ENCODE measurements at regions not wholly inside any gene's neighbourhood (a gene's known extent, or its start where the extent isn't known, plus 50 kb on each side); places are given as distances from the start of the nearest gene placed in this dataset.

DNA sequence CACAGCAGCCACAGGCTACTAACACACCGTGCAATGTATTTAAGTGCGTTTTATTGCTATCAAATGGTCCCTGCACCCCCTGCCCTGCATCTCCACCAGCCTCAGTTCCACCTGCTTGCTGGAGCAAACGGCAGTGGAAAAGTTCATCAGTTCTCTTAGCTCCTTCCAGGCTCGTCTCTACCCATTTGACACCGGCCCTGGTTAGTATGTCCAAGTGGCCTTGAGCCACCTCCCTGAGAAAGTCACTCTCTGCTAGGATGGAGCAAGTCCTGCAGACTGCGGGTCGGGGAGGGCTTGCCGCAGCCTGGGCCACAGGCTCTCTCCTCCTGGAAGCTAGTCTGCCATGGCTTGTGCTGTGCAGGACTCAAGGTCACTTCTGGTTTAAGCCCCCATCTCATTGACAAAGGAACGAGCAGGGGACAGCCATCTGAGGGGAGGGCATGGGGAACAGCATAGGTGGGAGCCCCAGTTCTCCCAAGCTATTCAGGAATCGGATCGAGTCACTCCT is 74.9 kb downstream of the RHOB start:
- no peak for TF ChIP-seq CTCF (IDR thresholded peaks at IDR 0.05; ENCODE audit: partially characterized antibody, unreplicated experiment)

GRCh38 chr2:20523073-20523798 is 76.4 kb downstream of the RHOB start:
- Mint-ChIP-seq H3K27ac (ENCODE audit: unreplicated experiment) (no peak overlapping the region), H3K4me1 (ENCODE audit: low read depth, unreplicated experiment) (peaks cover 21% of the 10 kb centered on the region), H3K27me3 (ENCODE audit: unreplicated experiment) (peaks cover 9% of the 10 kb centered on the region), H3K9me3 (ENCODE audit: unreplicated experiment) (peaks cover 7% of the 10 kb centered on the region), H3K4me3 (ENCODE audit: unreplicated experiment) (no peak overlapping the region), H3K36me3 (ENCODE audit: unreplicated experiment) (no peaks in the 10 kb centered on the region)
- no peak for TF ChIP-seq CTCF (IDR thresholded peaks at IDR 0.05; ENCODE audit: partially characterized antibody, unreplicated experiment)
- no peak for DNase-seq

More for the DNA sequence above, 74.9 kb downstream of the RHOB start:
- H3K27ac Mint-ChIP-seq (ENCODE audit: unreplicated experiment): no peak overlapping the region
- peaks cover 9% of the 10 kb centered on the region for H3K27me3 Mint-ChIP-seq (ENCODE audit: unreplicated experiment)
- H3K9me3 Mint-ChIP-seq (ENCODE audit: unreplicated experiment): peaks cover 7% of the 10 kb centered on the region
- H3K4me1 Mint-ChIP-seq (ENCODE audit: low read depth, unreplicated experiment): peaks cover 21% of the 10 kb centered on the region
- no peak overlapping the region for H3K4me3 Mint-ChIP-seq (ENCODE audit: unreplicated experiment)
- H3K36me3 Mint-ChIP-seq (ENCODE audit: unreplicated experiment): no peaks in the 10 kb centered on the region
- no peak for DNase-seq

DNA sequence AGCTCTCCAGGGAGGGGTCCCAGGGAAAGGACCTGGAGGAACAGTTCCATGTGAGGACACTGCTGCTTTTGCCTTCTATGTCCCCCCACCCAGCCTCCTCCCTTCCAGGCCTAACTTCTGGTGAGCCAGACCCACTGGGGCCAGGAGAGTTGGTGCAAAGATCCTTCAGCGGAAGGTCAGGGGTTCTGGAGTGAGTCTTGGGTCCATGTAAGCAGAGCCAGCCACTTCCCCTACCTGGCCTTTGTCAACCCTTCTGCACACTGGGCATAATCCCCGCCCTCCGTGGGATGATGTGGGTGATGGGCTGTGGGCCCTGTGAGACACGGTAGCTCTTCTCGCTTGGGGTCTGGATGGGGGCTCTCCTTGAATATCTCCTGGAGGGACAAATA is 76.9 kb downstream of the RHOB start:
- Mint-ChIP-seq H3K36me3 (ENCODE audit: unreplicated experiment) (no peaks in the 10 kb centered on the region), H3K4me1 (ENCODE audit: low read depth, unreplicated experiment) (peaks cover 21% of the 10 kb centered on the region), H3K27ac (ENCODE audit: unreplicated experiment) (no peak overlapping the region)

GRCh38 chr2:20524412-20525040 is 77.7 kb downstream of the RHOB start:
- H3K9me3 Mint-ChIP-seq (ENCODE audit: unreplicated experiment): peaks cover 8% of the 10 kb centered on the region
- no peak for DNase-seq
- no peak overlapping the region for H3K27ac Mint-ChIP-seq (ENCODE audit: unreplicated experiment)
- H3K4me1 Mint-ChIP-seq (ENCODE audit: low read depth, unreplicated experiment): peaks cover 21% of the 10 kb centered on the region
- TF ChIP-seq CTCF (IDR thresholded peaks at IDR 0.05; ENCODE audit: partially characterized antibody, unreplicated experiment): no peak
- no peaks in the 10 kb centered on the region for H3K36me3 Mint-ChIP-seq (ENCODE audit: unreplicated experiment)
- H3K27me3 Mint-ChIP-seq (ENCODE audit: unreplicated experiment): peaks cover 9% of the 10 kb centered on the region
- peak overlapping the region; percentile 20 for H3K4me3 Mint-ChIP-seq (ENCODE audit: unreplicated experiment)

More for the DNA sequence above, 76.9 kb downstream of the RHOB start:
- DNase-seq: no peak
- TF ChIP-seq CTCF (IDR thresholded peaks at IDR 0.05; ENCODE audit: partially characterized antibody, unreplicated experiment): no peak
- no peak overlapping the region for H3K4me3 Mint-ChIP-seq (ENCODE audit: unreplicated experiment)
- H3K9me3 Mint-ChIP-seq (ENCODE audit: unreplicated experiment): peaks cover 7% of the 10 kb centered on the region
- peaks cover 9% of the 10 kb centered on the region for H3K27me3 Mint-ChIP-seq (ENCODE audit: unreplicated experiment)
